ENCODE measurements at regions not wholly inside any gene's neighbourhood (a gene's known extent, or its start where the extent isn't known, plus 50 kb on each side); places are given as distances from the start of the nearest gene placed in this dataset.
"Not testable (repeated sequence)": the region's sequence is repeated elsewhere in the genome, so short reads cannot be mapped to it uniquely, and the experiment has no call there.

GRCh38 chr10:20596911-20597310, 300.2 kb downstream of the NEBL start:
- H3K4me1 ChIP-seq (ENCODE audit: control insufficient read depth in 3 of 3, insufficient read depth in 2 of 3, low read depth in 1 of 3, low read length in 2 of 3) = no peaks in the 10 kb centered on the region
- no peaks in the 10 kb centered on the region for H3K9me3 ChIP-seq (ENCODE audit: control insufficient read depth in 2 of 2, insufficient read depth in 1 of 2, low read depth in 1 of 2, low read length in 1 of 2)
- DNase-seq (no peak), FAIRE-seq (no peak)
- H3K27ac ChIP-seq (ENCODE audit: low read depth in 1 of 3, low read length in 2 of 3) = no peak overlapping the region
- H3K27me3 ChIP-seq (ENCODE audit: control insufficient read depth in 3 of 3, insufficient read depth in 3 of 3, low read length in 3 of 3) = no peaks in the 10 kb centered on the region
- H3K4me3 ChIP-seq (ENCODE audit: low read depth in 1 of 3, low read length in 3 of 3) = no peak overlapping the region
- WGBS, 3 donors = 53 to 61% (median 59%) methylated on average over 2 of the region's 2 CpGs
- no peaks in the 10 kb centered on the region for H3K36me3 ChIP-seq (ENCODE audit: control insufficient read depth in 3 of 3, insufficient read depth in 2 of 3, low read depth in 1 of 3, low read length in 3 of 3)

GRCh38 chr10:20596065-20596755, 300.9 kb downstream of the NEBL start:
- FAIRE-seq (no peak), DNase-seq (no peak)
- no peak overlapping the region for H3K27ac ChIP-seq (ENCODE audit: low read depth in 1 of 3, low read length in 2 of 3)
- H3K4me1 ChIP-seq (ENCODE audit: control insufficient read depth in 3 of 3, insufficient read depth in 2 of 3, low read depth in 1 of 3, low read length in 2 of 3) = no peaks in the 10 kb centered on the region
- H3K36me3 ChIP-seq (ENCODE audit: control insufficient read depth in 3 of 3, insufficient read depth in 2 of 3, low read depth in 1 of 3, low read length in 3 of 3) = no peaks in the 10 kb centered on the region
- no peak overlapping the region for H3K4me3 ChIP-seq (ENCODE audit: low read depth in 1 of 3, low read length in 3 of 3)
- 59 to 81% (median 63%) methylated on average over 1 of the region's 1 CpG for WGBS, 3 donors
- H3K9me3 ChIP-seq (ENCODE audit: control insufficient read depth in 2 of 2, insufficient read depth in 1 of 2, low read depth in 1 of 2, low read length in 1 of 2) = no peaks in the 10 kb centered on the region
- no peaks in the 10 kb centered on the region for H3K27me3 ChIP-seq (ENCODE audit: control insufficient read depth in 3 of 3, insufficient read depth in 3 of 3, low read length in 3 of 3)

- H3K9me3 ChIP-seq (ENCODE audit: control insufficient read depth in 2 of 2, insufficient read depth in 1 of 2, low read depth in 1 of 2, low read length in 1 of 2) = no peaks in the 10 kb centered on the region
- DNase-seq (no peak), FAIRE-seq (no peak)
- H3K27me3 ChIP-seq (ENCODE audit: control insufficient read depth in 3 of 3, insufficient read depth in 3 of 3, low read length in 3 of 3) = no peaks in the 10 kb centered on the region
- H3K4me3 ChIP-seq (ENCODE audit: low read depth in 1 of 3, low read length in 3 of 3) = no peak overlapping the region
- no peaks in the 10 kb centered on the region for H3K36me3 ChIP-seq (ENCODE audit: control insufficient read depth in 3 of 3, insufficient read depth in 2 of 3, low read depth in 1 of 3, low read length in 3 of 3)
- no peak overlapping the region for H3K27ac ChIP-seq (ENCODE audit: low read depth in 1 of 3, low read length in 2 of 3)
- H3K4me1 ChIP-seq (ENCODE audit: control insufficient read depth in 3 of 3, insufficient read depth in 2 of 3, low read depth in 1 of 3, low read length in 2 of 3) = no peaks in the 10 kb centered on the region
- 83 to 86% (median 85%) methylated on average over 3 of the region's 3 CpGs for WGBS, 3 donors
Observed at GRCh38 chr10:20593649-20594048, 303.5 kb downstream of the NEBL start.

- no peak for FAIRE-seq
Observed at GRCh38 chr10:20582041-20582440, 315.1 kb downstream of the NEBL start.

GRCh38 chr10:20573924-20574323, 323.2 kb downstream of the NEBL start:
- Histone ChIP-seq H3K4me3 (ENCODE audit: low read depth in 1 of 3, low read length in 3 of 3) (no peak overlapping the region), H3K4me1 (ENCODE audit: control insufficient read depth in 3 of 3, insufficient read depth in 2 of 3, low read depth in 1 of 3, low read length in 2 of 3) (no peaks in the 10 kb centered on the region), H3K36me3 (ENCODE audit: control insufficient read depth in 3 of 3, insufficient read depth in 2 of 3, low read depth in 1 of 3, low read length in 3 of 3) (no peaks in the 10 kb centered on the region), H3K27ac (ENCODE audit: low read depth in 1 of 3, low read length in 2 of 3) (no peak overlapping the region), H3K9me3 (ENCODE audit: control insufficient read depth in 2 of 2, insufficient read depth in 1 of 2, low read depth in 1 of 2, low read length in 1 of 2) (no peaks in the 10 kb centered on the region), H3K27me3 (ENCODE audit: control insufficient read depth in 3 of 3, insufficient read depth in 3 of 3, low read length in 3 of 3) (no peaks in the 10 kb centered on the region)
- no peak for FAIRE-seq
- WGBS, 3 donors = 68 to 84% (median 73%) methylated on average over 2 of the region's 2 CpGs
- DNase-seq = no peak

More at GRCh38 chr10:20582041-20582440, 315.1 kb downstream of the NEBL start:
- 79 to 93% (median 84%) methylated on average over 1 of the region's 1 CpG for WGBS, 3 donors
- no peak overlapping the region for H3K27ac ChIP-seq (ENCODE audit: low read depth in 1 of 3, low read length in 2 of 3)
- no peak for DNase-seq
- no peaks in the 10 kb centered on the region for H3K27me3 ChIP-seq (ENCODE audit: control insufficient read depth in 3 of 3, insufficient read depth in 3 of 3, low read length in 3 of 3)
- H3K4me3 ChIP-seq (ENCODE audit: low read depth in 1 of 3, low read length in 3 of 3) = no peak overlapping the region
- no peaks in the 10 kb centered on the region for H3K36me3 ChIP-seq (ENCODE audit: control insufficient read depth in 3 of 3, insufficient read depth in 2 of 3, low read depth in 1 of 3, low read length in 3 of 3)
- H3K9me3 ChIP-seq (ENCODE audit: control insufficient read depth in 2 of 2, insufficient read depth in 1 of 2, low read depth in 1 of 2, low read length in 1 of 2) = peaks cover 0 to 10% of the 10 kb centered on the region in 2 donors
- H3K4me1 ChIP-seq (ENCODE audit: control insufficient read depth in 3 of 3, insufficient read depth in 2 of 3, low read depth in 1 of 3, low read length in 2 of 3) = no peaks in the 10 kb centered on the region

GRCh38 chr10:20555990-20556389, 341.1 kb downstream of the NEBL start:
- 78 to 86% (median 80%) methylated on average over 7 of the region's 7 CpGs for WGBS, 3 donors
- not testable (repeated sequence) for FAIRE-seq; H3K27ac ChIP-seq (ENCODE audit: low read depth in 1 of 3, low read length in 2 of 3); H3K4me1 ChIP-seq (ENCODE audit: control insufficient read depth in 3 of 3, insufficient read depth in 2 of 3, low read depth in 1 of 3, low read length in 2 of 3); DNase-seq; H3K27me3 ChIP-seq (ENCODE audit: control insufficient read depth in 3 of 3, insufficient read depth in 3 of 3, low read length in 3 of 3); H3K9me3 ChIP-seq (ENCODE audit: control insufficient read depth in 2 of 2, insufficient read depth in 1 of 2, low read depth in 1 of 2, low read length in 1 of 2); H3K36me3 ChIP-seq (ENCODE audit: control insufficient read depth in 3 of 3, insufficient read depth in 2 of 3, low read depth in 1 of 3, low read length in 3 of 3); H3K4me3 ChIP-seq (ENCODE audit: low read depth in 1 of 3, low read length in 3 of 3)

- H3K4me3 ChIP-seq (ENCODE audit: low read depth in 1 of 3, low read length in 3 of 3) = no peak overlapping the region
- 31 to 69% (median 44%) methylated on average over 3 of the region's 3 CpGs for WGBS, 3 donors
Observed at GRCh38 chr10:20552382-20552781, 344.7 kb downstream of the NEBL start.

GRCh38 chr10:20551761-20552160, 345.4 kb downstream of the NEBL start:
- WGBS, 3 donors = 70 to 87% (median 75%) methylated on average over 2 of the region's 2 CpGs
- Histone ChIP-seq H3K27ac (ENCODE audit: low read depth in 1 of 3, low read length in 2 of 3) (no peak overlapping the region), H3K27me3 (ENCODE audit: control insufficient read depth in 3 of 3, insufficient read depth in 3 of 3, low read length in 3 of 3) (no peaks in the 10 kb centered on the region), H3K36me3 (ENCODE audit: control insufficient read depth in 3 of 3, insufficient read depth in 2 of 3, low read depth in 1 of 3, low read length in 3 of 3) (no peaks in the 10 kb centered on the region), H3K4me1 (ENCODE audit: control insufficient read depth in 3 of 3, insufficient read depth in 2 of 3, low read depth in 1 of 3, low read length in 2 of 3) (no peaks in the 10 kb centered on the region), H3K9me3 (ENCODE audit: control insufficient read depth in 2 of 2, insufficient read depth in 1 of 2, low read depth in 1 of 2, low read length in 1 of 2) (peaks cover 0 to 6% of the 10 kb centered on the region in 2 donors), H3K4me3 (ENCODE audit: low read depth in 1 of 3, low read length in 3 of 3) (no peak overlapping the region)
- FAIRE-seq = no peak
- no peak for DNase-seq

More at GRCh38 chr10:20552382-20552781, 344.7 kb downstream of the NEBL start:
- Histone ChIP-seq H3K27me3 (ENCODE audit: control insufficient read depth in 3 of 3, insufficient read depth in 3 of 3, low read length in 3 of 3) (no peaks in the 10 kb centered on the region), H3K36me3 (ENCODE audit: control insufficient read depth in 3 of 3, insufficient read depth in 2 of 3, low read depth in 1 of 3, low read length in 3 of 3) (no peaks in the 10 kb centered on the region), H3K9me3 (ENCODE audit: control insufficient read depth in 2 of 2, insufficient read depth in 1 of 2, low read depth in 1 of 2, low read length in 1 of 2) (peaks cover 0 to 6% of the 10 kb centered on the region in 2 donors), H3K4me1 (ENCODE audit: control insufficient read depth in 3 of 3, insufficient read depth in 2 of 3, low read depth in 1 of 3, low read length in 2 of 3) (no peaks in the 10 kb centered on the region), H3K27ac (ENCODE audit: low read depth in 1 of 3, low read length in 2 of 3) (no peak overlapping the region)
- no peak for FAIRE-seq
- DNase-seq = no peak
